GM18951 (cell line): ENCODE measurements at regions not wholly inside any gene's neighbourhood (a gene's known extent, or its start where the extent isn't known, plus 50 kb on each side); places are given as distances from the start of the nearest gene placed in this dataset.
"Not testable (repeated sequence)": the region's sequence is repeated elsewhere in the genome, so short reads cannot be mapped to it uniquely, and the experiment has no call there.

ENCODE experiments used
- POLR2A ChIP-seq: IDR thresholded peaks from 4 replicates; pipeline ENCODE4 v1.6.1; 2011; ENCODE audit warnings: mild to moderate bottlenecking; ENCODE audit not compliant: insufficient read length, insufficient read depth; ENCODE audit errors: extremely low read depth
- in situ Hi-C: fragments of 300-500 bp; cut with MboI; formaldehyde crosslinking; loops from one replicate; pipeline ENCODE4 v1.12.0; 2022; ENCODE audit warnings: low sequenced_read_pairs, mixed read lengths, inconsistent platforms; ENCODE audit not compliant: unreplicated experiment

- no peak for TF ChIP-seq POLR2A
- in situ Hi-C loops = no loop called here
Observed at GRCh38 chr14:66239589-66239988, 246.6 kb upstream of the CCDC196 start.

- no peak for TF ChIP-seq POLR2A
- in situ Hi-C loops = no loop called here
Observed at GRCh38 chr14:66240105-66240504, 246.1 kb upstream of the CCDC196 start.

- TF ChIP-seq POLR2A = no peak
Observed at GRCh38 chr14:66242001-66242400, 244.2 kb upstream of the CCDC196 start.

GRCh38 chr14:66244834-66245233 lies 241.3 kb upstream of the CCDC196 start:
- in situ Hi-C loops = no loop called here

More at GRCh38 chr14:66242001-66242400, 244.2 kb upstream of the CCDC196 start:
- in situ Hi-C loops = no loop called here

GRCh38 chr14:66247662-66248193 lies 238.4 kb upstream of the CCDC196 start:
- in situ Hi-C loops = no loop called here
- no peak for TF ChIP-seq POLR2A

More at GRCh38 chr14:66244834-66245233, 241.3 kb upstream of the CCDC196 start:
- no peak for TF ChIP-seq POLR2A

- no peak for TF ChIP-seq POLR2A
- in situ Hi-C loops = no loop called here
Observed at GRCh38 chr14:66248256-66248655, 237.9 kb upstream of the CCDC196 start.

DNA sequence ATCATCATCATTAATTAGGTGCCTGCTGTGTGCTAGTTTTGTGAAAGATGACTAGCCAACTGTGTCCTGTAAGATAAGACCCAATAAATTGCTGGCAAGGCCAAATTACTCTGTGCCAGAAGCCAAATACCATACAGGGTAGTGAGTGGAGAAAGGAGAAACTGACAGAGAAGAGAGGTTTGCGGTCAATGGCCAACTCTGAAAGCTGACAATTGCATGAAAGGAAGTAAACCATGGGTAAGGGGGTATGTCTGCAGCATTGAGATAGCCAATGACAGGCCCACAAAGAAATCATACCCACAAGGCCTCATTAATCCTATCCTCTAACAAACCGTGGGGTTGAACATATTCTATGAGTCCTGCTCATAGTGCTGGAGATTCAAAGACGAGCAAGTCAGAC lies 236.6 kb upstream of the CCDC196 start:
- in situ Hi-C loops = no loop called here
- no peak for TF ChIP-seq POLR2A

DNA sequence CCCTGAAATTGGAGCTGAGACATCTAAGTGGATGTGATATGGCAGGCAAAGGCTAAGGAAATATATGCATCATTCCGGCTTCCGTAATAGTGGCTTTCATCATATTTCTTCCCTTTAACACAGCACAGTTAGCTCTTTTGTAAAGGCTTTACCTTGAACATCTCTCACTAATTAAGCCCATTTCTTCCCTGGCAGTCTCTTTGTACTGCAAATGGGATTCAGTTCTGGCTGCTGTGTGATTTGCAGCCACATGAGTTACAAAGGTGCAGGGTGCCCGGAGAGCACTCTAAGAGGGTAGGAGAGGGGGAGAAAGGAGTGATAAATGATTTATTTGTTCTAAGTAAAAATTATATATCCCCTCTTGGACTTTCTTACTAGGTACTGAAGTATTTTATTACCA lies 232.1 kb upstream of the CCDC196 start:
- no peak for TF ChIP-seq POLR2A
- in situ Hi-C loops = no loop called here

DNA sequence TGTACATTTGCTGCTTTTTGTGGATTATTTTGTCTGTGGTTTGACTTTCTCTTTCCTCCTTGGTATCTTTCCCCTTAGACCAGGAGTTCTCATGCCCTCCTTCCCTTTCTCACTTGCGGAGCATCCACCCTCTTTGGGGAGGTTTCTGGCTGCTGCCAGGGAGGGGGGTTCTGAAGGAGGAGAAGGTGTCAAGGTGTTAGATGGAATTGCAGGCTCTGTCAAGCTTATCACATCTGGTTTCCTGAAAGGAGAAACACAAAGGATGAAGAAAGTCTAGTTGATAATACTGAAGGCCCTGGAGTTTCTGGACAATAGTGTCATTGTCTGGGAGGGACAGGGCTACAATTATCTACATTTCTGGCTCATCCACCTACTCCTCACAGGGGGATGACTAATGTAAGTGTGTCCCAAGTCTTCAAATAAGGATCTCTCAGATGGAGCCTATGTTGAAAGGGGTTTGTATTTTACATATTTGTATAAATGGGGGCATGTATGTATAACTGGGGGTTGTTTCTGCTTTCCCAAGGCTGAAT lies 217.3 kb upstream of the CCDC196 start:
- TF ChIP-seq POLR2A = no peak
- in situ Hi-C loops = no loop called here

DNA sequence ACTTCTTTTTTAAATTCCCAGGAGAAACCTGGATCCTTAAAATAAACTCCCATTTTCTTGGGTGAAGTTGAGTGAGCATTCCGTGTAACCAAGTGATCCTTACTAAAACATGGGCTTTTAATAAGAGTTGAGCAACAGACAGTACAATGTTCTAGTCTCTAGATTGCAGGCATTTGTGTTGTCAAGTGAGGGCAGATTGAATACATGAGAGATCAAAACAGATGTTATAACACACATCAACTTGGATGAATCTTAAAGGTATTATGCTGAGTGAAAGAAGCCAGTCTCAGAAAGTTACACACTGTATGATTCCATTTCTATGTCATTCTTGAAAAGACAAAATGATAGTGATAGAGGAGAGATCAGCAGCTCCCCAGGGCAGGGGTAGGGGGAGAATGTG lies 213.9 kb upstream of the CCDC196 start:
- in situ Hi-C loops = no loop called here
- TF ChIP-seq POLR2A = no peak

DNA sequence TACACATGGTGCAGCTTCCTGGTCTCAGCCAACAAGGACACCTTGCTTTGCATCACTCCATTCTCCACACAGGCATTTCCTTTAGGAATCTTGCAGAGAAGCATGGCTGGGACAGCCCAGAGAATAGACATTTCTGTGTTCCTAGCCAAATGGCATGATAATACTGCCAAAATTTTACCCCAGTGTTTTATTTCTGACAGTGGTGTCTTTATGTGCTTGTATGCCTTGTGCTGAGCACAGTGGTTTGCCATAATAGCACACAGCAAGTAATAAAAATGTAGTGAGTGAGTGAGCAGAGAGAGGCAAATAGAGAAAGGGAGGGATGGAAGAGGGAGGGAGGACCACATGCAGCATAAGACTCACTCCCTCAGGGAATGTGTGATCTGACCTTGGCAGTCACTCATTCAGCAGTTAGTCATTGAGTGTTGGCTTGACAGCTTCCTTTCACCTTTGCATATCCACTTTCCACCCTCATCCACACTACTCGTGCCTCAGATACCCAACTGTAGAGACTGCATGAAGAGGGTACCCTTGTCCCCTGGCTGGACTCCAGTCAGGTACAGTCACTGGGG lies 212.8 kb upstream of the CCDC196 start:
- no peak for TF ChIP-seq POLR2A
- in situ Hi-C loops = no loop called here

DNA sequence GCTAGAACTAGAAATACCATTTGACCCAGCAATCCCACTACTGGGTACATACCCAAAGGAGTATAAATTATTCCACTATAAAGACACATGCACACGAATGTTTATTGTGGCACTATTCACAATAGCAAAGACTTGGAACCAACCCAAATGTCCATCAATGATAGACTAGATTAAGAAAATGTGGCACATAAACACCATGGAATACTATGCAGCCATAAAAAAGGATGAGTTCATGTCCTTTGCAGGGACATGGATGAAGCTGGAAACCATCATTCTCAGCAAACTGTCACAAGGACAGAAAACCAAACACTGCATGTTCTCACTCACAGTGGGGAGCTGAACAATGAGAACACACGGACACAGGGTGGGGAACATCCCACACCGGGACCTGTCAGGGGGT lies 207.8 kb upstream of the CCDC196 start:
- in situ Hi-C loops = not testable (repeated sequence)

DNA sequence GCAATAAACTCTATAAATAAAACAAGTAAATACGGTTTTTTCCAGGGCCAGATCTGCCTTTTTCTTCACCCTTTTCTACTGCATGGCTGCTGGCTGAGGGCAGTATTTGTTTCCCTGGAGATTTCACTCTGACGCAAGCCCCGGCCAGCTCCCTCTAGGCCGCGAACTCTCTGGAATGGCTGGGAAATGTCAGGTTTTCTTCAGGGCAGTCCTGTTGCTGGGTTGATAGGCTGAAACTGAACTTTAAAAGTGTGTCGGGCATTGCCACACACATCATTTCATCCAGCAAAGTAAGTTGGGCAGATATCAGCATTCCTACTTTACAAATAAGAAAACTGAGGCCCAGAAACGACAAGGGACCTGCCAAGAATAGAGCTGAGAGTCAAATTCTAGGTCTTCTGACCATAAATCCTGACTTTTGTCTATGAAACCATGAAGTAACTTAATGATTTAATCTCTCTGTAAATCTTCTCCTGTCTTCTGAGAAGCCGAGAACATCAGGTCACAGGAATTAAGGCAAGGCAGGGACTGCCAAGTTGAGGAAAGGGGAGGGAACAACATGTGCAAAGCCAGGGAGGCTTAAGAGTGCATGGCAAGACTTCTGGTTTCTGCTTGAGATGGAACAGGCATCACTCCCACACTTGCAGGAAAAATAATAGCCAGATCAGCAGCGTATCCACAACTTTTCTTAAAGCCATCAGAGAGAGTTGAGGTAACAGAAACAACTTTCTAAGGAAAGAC lies 205.0 kb upstream of the CCDC196 start:
- in situ Hi-C loops = no loop called here
- TF ChIP-seq POLR2A = no peak

GRCh38 chr14:66284346-66284745 lies 201.8 kb upstream of the CCDC196 start:
- in situ Hi-C loops = no loop called here
- no peak for TF ChIP-seq POLR2A

DNA sequence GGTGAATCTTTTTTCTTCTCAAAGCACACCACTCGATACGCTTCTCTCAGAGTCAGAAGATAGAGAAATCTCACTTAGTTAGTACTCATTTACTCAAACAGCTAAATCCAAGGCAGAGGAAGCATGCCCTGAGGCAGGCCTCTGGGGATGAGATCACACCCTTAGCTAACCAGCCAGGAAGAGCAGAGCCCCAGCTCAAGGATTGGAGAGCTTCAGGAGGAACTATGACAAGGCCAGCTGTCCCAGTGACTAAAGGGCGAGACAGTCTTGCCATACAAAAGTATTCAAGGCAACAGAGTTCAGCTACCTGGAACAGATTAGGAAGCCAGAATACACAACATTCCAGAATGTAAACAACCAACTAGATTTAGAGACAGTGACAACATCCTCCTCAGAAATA lies 197.7 kb upstream of the CCDC196 start:
- in situ Hi-C loops = no loop called here
- no peak for TF ChIP-seq POLR2A
